Stimulated activated CD8-positive, alpha-beta memory T cell treated with anti-CD3 and anti-CD28 coated beads, Interleukin-7, amount 100 ng/mL, for 1 hour (primary cell): ENCODE measurements at regions not wholly inside any gene's neighbourhood (a gene's known extent, or its start where the extent isn't known, plus 50 kb on each side); places are given as distances from the start of the nearest gene placed in this dataset.

Source experiments
- DNase-seq, 2 donors: peaks; one replicate each; pipeline ENCODE4 v3.0.0-alpha.2; 2020; ENCODE audit warnings: low read depth in 2 of 2

- no peak for DNase-seq
Measured at GRCh38 chr11:32002311-32002710, 88.6 kb upstream of the RCN1 start.

GRCh38 chr11:31997955-31998354, 92.9 kb upstream of the RCN1 start:
- no peak for DNase-seq

- no peak for DNase-seq
Measured at GRCh38 chr11:31996159-31996881, 94.6 kb upstream of the RCN1 start.

- DNase-seq, result no peak
Measured at GRCh38 chr11:31995525-31996094, 95.3 kb upstream of the RCN1 start.

- no peak for DNase-seq
Measured at GRCh38 chr11:31995032-31995431, 95.8 kb upstream of the RCN1 start.

GRCh38 chr11:31987118-31988005, 103.5 kb upstream of the RCN1 start:
- DNase-seq, result no peak

GRCh38 chr11:31986201-31986889, 104.5 kb upstream of the RCN1 start:
- DNase-seq, result no peak

GRCh38 chr11:31981457-31981856, 109.4 kb upstream of the RCN1 start:
- no peak for DNase-seq

- DNase-seq, result no peak
Measured at GRCh38 chr11:31977343-31977742, 113.5 kb upstream of the RCN1 start.

- DNase-seq, result no peak
Measured at GRCh38 chr11:31974366-31975136, 116.3 kb upstream of the RCN1 start.

GRCh38 chr11:31973172-31973571, 117.7 kb upstream of the RCN1 start:
- no peak for DNase-seq

GRCh38 chr11:31972623-31973022, 118.3 kb upstream of the RCN1 start:
- no peak for DNase-seq

- DNase-seq, result no peak
Measured at GRCh38 chr11:31969359-31969702, 121.5 kb upstream of the RCN1 start.

GRCh38 chr11:31968461-31969358, 122.2 kb upstream of the RCN1 start:
- DNase-seq, result no peak

- no peak for DNase-seq
Measured at GRCh38 chr11:31967404-31968130, 123.3 kb upstream of the RCN1 start.

- DNase-seq, result no peak
Measured at GRCh38 chr11:31966846-31967245, 124.0 kb upstream of the RCN1 start.

GRCh38 chr11:31964181-31964580, 126.7 kb upstream of the RCN1 start:
- DNase-seq, result no peak

- DNase-seq, result no peak
Measured at GRCh38 chr11:31960126-31960525, 130.7 kb upstream of the RCN1 start.

- DNase-seq, result no peak
Measured at GRCh38 chr11:31959716-31960115, 131.2 kb upstream of the RCN1 start.
